HG03039 (cell line): ENCODE measurements at regions not wholly inside any gene's neighbourhood (a gene's known extent, or its start where the extent isn't known, plus 50 kb on each side); places are given as distances from the start of the nearest gene placed in this dataset.

ENCODE experiments used
- ATAC-seq: cut with Tn5 transposase; IDR thresholded peaks from one replicate; pipeline ENCODE4 v1.9.1; 2021; ENCODE audit warnings: mild to moderate bottlenecking, moderate library complexity; ENCODE audit not compliant: unreplicated experiment

- no peak for ATAC-seq
These were observed 106.7 kb upstream of the SLC28A3 start for GRCh38 chr9:84447305-84447704.

DNA sequence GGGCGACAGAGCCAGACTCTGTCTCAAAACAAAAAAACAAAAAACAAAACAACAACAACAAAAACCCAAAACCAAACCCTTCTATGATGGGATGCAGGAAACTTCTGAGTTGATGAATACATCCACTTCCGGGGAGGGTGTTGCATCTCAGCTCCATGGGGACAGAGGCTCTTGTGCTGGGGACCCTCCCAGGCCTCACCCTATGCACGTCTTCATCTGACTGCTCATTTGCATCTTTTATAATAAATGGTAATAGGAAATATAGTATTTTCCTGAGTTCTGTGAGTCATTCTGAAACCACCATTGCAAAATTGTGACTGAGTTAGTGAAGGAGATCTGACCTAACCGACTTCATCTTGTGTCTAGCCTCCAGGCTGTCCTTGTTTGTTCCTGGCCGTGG, 109.5 kb upstream of the SLC28A3 start:
- no peak for ATAC-seq

- no peak for ATAC-seq
These were observed 116.0 kb upstream of the SLC28A3 start for GRCh38 chr9:84456527-84456926.

DNA sequence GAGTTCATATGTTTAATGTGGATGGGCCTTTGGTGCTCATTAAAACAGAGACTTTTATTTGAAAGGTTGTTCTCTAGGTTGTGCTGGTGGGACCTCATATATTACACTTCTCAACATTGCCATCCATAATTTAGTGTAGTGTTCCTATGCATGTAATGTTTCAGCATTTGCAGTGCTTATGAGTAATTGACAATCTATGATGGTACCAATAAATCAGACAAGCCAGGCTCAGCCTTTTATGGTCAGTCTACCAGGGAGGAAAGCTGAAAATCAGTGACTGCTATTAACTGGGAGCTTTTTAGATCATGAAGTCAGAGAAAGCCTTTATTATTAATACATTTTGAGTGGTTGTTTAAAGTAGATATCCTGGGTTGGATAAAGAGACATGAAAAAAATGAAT, 120.1 kb upstream of the SLC28A3 start:
- ATAC-seq = no peak

GRCh38 chr9:84463272-84463671, 122.7 kb upstream of the SLC28A3 start:
- ATAC-seq = no peak

- ATAC-seq = no peak
These were observed 126.2 kb upstream of the SLC28A3 start for GRCh38 chr9:84466580-84467285.

DNA sequence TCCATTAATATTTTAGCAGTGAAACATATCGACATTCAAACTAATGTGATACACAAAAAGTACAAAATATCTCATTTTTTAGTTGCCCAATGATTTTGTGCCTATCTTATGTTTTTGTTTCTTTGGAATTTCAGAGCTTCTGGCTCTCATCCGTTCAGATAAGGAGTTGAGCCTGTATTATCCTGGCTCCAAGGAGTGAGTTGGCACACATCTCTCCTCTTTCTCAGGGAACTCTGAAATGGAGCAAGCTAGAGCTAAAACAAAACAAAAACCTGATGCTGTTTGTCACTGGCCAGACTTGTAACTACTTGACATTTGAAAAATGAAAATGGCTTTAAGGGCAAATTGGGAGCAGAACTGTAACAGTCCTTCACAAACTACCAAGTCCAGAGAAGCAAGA, 131.3 kb upstream of the SLC28A3 start:
- no peak for ATAC-seq

DNA sequence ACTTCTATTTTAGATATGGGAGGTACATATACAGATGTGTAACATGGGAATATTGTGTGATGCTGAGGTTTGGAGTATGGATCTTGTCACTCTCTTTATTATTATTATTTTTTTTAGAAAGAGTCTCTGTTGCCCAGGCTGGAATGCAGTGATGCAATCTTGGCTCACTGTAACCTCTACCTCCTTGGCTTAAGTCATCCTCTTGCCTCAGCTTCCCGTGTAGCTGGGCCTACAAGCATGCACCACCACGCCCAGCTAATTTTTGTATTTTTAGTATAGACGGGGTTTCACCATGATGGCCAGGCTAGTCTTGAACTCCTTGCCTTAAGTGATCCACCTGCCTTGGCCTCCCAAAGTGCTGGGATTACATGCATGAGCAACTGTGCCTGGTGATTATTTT, 138.4 kb upstream of the SLC28A3 start:
- ATAC-seq = no peak

GRCh38 chr9:84480071-84480470, 139.5 kb upstream of the SLC28A3 start:
- ATAC-seq = no peak

DNA sequence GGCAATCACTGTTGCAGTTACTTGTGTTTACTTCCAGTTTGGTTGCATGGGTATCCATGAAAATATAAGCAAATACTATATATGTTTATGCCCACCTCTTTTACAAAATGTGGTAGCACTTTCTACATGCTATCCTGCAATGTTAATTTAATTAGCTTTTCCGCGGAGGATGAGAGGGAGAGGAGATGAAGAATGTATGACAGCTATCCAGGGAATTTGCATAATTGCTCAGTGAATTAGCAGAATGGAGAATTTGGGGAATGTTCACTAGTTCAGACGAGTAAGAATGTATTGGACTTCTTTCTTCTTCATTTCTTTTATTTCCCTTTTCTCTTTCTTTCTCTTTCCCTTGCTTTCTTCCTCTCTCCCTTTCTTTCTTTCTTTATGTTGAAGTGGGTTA, 140.7 kb upstream of the SLC28A3 start:
- no peak for ATAC-seq

DNA sequence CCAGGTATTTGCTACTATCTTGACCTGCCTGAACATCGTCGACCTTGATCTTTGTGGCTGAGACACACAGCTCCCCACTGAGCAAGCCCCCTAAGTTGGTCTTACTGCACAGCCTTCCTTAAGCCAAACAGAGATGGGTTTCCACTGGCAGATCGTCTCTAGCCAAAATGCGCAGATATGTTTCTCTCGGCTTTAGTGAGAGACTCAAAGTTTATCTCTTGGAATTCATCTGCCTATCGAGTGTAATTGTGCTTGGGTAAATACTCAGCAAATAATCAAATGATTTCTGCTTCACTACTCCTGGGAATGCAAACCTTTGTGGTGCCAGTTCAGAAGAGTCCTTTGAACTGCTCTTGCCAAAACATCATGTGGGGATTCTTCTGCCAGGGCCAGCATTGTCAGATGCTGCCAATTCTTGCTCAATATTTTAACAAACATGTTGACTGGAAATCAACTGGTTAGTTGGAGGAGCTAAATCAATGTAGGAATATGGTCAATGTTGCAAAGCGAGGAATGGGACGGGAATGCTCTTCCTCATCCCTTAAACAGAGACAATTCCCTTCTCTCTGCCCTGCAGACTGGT, 141.2 kb upstream of the SLC28A3 start:
- no peak for ATAC-seq

GRCh38 chr9:84482607-84483006, 142.0 kb upstream of the SLC28A3 start:
- no peak for ATAC-seq

DNA sequence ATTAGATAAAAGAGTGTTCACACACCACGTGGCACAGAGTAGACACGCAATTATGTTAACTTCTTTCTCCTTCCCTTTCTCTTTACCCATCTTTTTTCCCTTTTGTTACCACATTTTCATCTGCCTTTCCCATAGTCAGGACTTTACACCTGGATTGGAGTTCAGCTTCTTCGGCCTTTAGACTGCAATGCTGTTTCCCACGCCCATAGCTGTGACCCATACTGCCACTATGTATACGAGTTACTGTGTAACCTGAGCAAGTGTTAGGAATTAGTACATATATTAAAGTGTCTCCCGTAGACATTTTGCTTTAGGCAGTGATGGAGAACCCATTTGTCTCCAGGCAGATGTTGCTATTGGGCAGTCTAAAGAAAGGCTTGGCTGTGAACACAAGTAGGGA, 143.6 kb upstream of the SLC28A3 start:
- no peak for ATAC-seq

- ATAC-seq = no peak
These were observed 145.0 kb upstream of the SLC28A3 start for GRCh38 chr9:84485539-84485938.

DNA sequence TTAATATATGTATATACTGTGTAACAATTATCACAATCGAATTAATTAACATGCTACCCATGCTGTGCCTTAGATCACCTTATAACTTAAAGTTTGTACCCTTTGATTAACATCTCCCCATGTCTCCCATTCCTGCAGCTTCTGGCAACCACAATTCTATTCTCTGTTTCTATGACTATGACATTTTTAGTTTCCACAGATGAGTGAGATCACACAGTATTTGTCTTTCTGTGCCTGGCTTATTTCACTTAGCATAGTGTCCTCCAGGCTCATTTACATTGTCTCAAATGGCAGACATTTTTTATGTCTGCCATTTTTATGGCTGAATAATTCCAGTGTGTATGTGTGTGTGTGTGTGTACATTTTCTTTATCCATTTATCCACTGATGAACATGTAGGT, 146.1 kb upstream of the SLC28A3 start:
- no peak for ATAC-seq

DNA sequence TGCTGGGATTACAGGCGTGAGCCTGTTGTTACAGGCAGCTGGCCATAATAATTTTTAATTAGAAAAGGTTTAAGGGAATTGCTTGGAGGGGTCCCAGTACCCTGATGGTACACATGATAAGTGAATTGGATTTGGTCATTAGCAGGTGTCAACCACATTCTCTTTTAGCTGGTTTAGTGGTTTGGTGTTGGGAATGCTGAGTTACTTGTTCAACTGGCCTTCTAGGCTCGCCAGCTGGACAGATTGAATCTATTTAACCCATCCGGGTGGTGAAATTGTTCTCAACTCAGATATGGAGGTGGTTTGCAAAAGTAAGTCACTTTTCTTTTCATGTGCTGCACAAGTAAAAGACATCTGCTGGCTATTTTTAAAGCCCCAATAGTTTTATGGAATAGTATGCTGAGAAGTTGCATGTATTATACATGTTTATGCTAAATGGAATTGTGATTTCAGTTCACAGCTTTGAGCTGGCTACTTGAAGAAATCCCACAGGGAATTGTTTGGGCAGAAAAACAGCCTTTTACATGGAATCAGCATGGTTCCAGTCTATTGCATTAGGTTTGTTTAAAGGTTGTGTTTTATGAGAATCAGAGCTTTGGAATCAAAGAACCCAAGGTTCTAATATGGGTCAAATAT, 149.8 kb upstream of the SLC28A3 start:
- ATAC-seq = no peak

GRCh38 chr9:84490842-84491325, 150.3 kb upstream of the SLC28A3 start:
- no peak for ATAC-seq

DNA sequence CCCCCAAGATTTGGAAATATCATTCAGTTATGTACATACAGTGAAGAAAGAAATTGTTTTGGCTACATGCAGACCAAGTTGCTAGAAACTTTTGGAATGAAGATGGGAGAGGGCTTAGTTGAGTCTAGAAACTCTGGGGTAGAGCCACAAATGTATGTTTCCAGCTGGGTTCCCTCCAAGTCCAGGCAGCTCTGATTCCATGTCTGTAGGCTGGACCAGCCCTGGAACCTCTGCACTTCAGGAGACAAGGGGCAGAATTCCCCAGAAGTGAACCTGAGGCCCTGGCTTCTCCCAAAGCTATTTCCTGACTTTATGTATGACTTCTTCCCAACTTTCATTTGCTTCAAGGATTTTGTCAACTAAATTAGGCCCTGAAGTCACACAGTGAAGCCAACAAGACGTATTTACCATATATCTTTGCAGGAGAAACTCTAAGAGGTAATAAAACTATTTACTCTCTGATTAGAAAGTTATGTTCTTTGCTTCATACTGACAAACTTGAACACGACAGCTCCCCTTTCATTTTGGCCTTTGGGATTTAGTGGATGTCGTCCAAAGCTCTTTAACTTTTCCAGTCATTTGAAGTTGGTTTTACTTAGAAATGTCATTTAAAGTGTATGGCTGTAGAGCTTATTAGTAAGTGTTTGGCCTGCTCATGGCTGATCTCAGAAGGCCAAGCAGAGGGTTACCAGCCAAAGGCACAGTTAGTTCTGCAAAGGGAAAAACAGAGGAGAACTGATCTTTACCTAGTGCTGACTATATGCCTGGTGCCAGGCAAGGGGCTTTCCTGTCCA, 152.0 kb upstream of the SLC28A3 start:
- ATAC-seq = no peak

GRCh38 chr9:84493284-84493947, 152.9 kb upstream of the SLC28A3 start:
- no peak for ATAC-seq

GRCh38 chr9:84499969-84500582, 159.5 kb upstream of the SLC28A3 start:
- ATAC-seq = no peak

- no peak for ATAC-seq
These were observed 160.3 kb upstream of the SLC28A3 start for GRCh38 chr9:84500826-84501225.
